Activated T-cell treated with anti-CD3 and anti-CD28 coated beads for 48 hours (primary cell): ENCODE measurements at regions not wholly inside any gene's neighbourhood (a gene's known extent, or its start where the extent isn't known, plus 50 kb on each side); places are given as distances from the start of the nearest gene placed in this dataset.
A peak's percentile ranks its signal among the peaks of the same experiment; 100 is the strongest.

ENCODE experiments used
- DNase-seq: peaks from one replicate; pipeline ENCODE4 v3.0.0-alpha.2; 2020; ENCODE audit warnings: low read depth

- no peak for DNase-seq
These were observed 141.2 kb downstream of the URI1 start for GRCh38 chr19:30083125-30083681.

DNA sequence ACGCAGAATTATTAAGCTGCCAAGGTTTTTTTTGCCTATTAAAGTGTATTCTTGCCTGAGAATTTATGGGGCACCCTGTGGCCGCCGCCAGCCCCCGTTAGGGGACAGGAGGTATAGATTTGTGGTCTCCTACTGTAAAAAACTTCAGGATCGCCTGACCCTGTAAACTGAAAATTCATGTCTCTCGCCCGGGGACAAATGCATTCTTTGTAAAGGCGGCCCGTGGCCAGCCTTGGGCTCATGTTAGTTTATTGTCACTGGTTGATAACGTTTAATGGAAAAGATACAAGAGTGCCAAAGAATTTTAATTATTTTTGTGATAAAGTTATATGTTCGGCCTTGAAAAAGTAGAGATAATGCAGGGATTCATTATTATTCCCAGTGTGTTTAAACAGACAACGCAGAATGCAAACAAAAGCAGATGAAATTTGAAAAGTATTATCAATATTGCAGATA, 141.7 kb downstream of the URI1 start:
- no peak for DNase-seq

GRCh38 chr19:30084390-30084819, 142.4 kb downstream of the URI1 start:
- DNase-seq = no peak

GRCh38 chr19:30085394-30085793, 143.4 kb downstream of the URI1 start:
- peak; percentile 1 for DNase-seq

DNA sequence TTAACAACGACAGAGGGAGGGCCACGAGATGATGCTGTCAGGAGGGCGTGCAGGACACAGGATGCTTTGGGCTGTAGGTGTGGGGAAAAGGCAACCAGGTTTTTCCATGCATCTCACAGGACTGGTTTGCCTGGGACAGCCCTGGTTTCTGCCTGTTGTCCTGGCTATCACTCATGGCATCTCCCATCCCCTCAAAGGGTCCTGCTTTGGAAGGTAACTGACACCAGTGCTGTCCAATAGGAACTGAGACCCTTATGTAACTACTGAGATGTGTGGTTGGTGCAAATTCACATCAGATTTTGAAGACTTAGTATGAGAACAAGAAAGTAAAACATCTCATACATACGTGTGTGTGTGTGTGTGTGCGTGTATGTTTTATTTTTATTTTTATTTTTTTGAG, 144.2 kb downstream of the URI1 start:
- DNase-seq = no peak

DNA sequence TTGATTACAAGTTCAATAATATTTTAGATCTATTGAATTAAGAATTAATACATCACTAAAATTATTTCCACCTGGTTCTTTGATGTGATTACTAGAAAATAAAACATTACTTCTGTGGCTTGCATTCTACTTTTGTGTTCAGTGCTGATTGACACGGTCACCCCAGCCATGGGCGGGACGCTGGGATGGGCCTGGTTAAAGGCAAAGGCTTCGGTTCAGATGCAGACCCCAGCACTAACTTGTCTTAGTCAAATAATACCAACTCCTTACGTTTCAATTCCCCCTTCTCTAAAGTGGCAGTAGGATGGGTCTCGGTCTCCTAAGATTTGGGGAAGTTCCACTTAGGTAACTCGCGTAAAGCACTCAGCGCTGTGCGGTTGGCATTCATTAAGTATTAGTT, 144.9 kb downstream of the URI1 start:
- DNase-seq = no peak

- no peak for DNase-seq
These were observed 145.5 kb downstream of the URI1 start for GRCh38 chr19:30087381-30088138.

DNA sequence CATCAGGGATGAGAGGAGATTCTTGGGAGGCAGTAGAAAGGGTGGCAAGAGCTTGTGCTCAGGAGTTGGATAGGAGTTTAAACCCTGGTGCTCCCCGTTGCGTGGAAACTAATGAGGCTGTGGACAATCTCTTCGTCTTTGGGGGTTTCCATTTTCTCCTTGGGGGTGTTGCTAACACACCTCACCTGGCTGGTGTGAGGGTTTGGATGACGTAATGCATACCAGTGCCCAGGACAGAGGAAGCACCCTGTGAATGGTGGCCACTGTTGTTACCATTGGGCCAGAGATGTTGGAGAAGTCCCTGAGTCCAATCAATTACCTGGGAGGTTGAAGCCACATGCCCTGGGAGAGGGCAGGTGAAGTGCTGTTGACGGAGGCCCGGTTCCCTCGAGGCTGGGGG, 146.5 kb downstream of the URI1 start:
- DNase-seq = no peak

GRCh38 chr19:30089086-30089665, 147.1 kb downstream of the URI1 start:
- DNase-seq = no peak

DNA sequence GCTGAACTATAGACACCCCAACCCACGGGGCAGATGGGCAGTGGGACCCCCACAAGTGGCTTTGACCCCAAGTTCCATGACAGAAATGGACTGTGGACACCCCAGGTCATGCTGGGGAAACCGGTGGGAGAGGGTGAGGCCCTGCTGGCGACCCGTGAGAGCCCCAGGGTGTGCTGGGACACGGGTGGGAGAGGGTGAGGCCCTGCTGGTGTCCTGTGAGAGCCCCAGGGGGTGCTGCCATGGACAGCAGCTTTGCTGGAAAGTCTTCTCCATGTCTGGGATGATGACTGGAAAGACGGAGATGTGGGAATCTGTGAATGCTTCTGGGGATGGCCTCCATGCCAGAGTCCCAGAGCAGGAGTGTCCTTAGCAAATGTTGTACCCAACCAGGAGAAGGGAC, 148.4 kb downstream of the URI1 start:
- no peak for DNase-seq

GRCh38 chr19:30090963-30091362, 148.9 kb downstream of the URI1 start:
- DNase-seq = no peak

GRCh38 chr19:30091456-30091855, 149.4 kb downstream of the URI1 start:
- DNase-seq = no peak

DNA sequence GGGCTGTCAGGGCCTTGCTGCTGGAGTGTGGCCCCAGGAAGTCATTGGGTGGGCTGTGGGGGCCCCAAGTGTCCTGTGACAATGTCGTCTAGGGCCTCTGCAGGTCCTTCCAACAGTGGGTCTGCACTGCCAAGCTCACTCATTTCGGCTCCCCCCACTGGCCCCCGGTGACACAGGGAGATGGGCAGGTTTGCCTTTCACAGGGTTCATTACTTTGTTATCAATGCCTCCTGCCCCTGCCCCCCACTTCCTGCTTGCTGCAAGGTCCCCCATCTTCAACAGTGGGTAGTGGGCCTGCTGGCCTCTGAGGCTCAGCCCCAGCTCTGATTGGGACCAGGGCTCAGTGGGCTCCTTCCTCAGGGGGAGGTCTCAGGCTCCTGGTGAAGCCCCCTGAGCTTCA, 149.8 kb downstream of the URI1 start:
- DNase-seq = no peak

DNA sequence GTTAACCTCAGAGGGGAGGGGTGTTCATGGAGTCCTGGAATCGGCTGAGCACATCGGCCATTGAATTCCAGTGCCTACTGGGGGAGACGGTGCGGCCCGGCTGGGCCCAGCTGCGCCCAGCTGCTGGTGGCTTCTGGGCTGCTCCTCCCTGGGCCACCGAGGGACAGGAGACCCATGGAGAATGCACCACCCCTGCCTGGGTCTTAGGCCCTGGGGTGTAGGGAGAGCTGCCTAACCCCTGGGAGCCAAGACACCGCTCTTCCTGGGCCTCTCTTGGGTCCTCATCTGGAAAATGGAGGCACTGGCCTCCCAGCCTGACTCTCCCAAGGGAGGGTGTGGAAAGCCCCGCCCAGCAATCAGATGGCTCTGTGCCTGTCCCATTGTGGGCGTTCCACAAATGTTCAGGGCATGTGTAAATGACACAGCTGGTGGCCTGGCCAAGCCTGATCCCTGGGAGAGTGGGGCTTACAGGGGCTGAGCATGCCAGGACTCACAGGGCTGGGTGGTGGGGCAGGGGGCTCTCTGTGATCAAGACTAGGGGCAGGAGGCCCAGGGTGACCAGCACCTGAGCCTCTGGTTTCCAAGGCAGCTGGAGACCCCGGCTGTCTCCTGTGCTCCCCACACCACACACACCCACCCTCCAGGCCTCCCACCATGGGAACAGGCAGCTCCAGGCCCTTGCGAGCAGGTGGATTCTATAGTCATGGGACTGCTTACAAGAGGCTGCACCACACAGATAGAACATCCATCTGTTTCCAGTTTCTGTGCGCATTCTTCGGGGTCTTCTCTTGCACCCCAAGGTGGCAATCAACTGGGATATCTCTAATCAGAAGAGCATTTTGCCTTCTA, 150.9 kb downstream of the URI1 start:
- no peak for DNase-seq

- no peak for DNase-seq
These were observed 152.1 kb downstream of the URI1 start for GRCh38 chr19:30093966-30094755.

DNA sequence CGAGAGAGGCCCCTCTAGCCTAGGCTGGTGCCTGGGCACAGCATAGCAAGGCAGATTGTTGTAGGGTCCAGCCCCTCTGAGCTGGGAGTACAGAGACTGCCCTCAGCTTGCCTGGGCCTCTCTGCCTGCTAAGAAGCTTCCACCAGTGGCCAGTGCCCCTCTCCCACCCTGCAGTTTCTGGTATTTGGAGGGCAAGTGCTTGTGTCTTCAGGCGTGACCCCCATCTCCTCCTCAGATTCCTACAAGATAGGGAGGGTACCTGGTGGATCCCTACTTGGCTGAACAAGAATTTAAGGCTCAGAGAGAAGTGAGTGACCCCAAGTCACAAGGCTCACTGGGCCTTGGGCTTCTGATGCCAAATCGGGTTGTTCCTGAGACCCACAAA, 152.7 kb downstream of the URI1 start:
- no peak for DNase-seq

DNA sequence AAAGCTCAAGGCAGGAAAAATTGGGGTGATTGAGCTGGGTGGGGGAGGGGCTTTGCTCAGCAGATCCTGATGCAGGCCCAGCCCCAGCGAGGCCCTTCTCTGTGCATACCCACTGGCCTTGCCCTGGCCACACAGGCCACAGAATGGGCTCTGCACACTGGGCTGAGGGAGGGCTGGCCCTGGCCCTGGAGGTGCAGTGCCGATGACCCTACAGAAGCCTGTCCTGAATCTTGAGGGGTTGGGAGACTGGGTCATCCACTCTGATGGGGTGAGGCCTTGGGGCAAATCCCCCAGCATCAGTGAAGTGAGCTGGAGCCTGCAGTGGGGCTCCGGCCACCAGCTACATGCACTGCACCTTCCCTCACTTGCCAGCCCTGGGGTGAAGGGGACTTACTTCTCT, 153.1 kb downstream of the URI1 start:
- DNase-seq = no peak

- no peak for DNase-seq
These were observed 154.7 kb downstream of the URI1 start for GRCh38 chr19:30096596-30097370.

- DNase-seq = no peak
These were observed 155.8 kb downstream of the URI1 start for GRCh38 chr19:30097746-30098280.

GRCh38 chr19:30102239-30102638, 160.2 kb downstream of the URI1 start:
- DNase-seq = no peak

DNA sequence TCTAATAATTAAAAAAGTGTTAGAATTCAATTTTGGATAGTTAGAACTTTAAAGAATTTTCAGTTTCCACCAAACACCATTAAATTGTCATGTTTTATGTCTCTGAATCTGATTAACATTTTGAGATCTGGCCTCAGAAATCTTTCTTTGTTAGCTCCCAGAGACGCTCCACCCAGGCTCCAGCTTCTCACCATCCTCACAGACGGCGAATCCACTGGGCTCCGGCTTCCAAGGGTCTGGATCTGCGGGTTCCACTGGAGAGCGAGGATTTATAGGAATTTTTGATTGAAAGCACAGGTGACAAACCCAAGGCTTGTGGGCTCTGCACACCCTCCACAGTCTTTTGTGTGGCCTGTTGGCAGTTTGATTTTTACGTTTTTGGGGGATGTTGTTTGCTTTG, 160.6 kb downstream of the URI1 start:
- DNase-seq = no peak
